ENCODE measurements at regions not wholly inside any gene's neighbourhood (a gene's known extent, or its start where the extent isn't known, plus 50 kb on each side); places are given as distances from the start of the nearest gene placed in this dataset.

DNA sequence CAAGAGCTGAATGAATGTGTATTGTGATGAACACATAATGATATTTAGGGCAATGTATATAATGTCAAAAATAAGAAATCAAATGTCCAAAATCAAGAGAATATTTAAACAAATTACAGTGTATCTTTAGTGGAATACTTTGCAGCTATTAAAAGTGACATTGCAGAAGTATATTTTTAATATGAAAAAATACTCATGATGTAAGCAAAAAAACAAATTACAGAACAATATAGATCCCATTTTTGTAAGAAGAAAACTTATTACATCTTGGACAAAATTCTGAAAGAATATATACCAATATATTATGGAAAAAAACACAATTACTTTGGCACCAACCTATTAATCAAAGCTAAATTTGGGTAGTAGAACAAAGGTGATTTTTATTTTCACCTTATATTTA is 308.2 kb upstream of the NEBL start:
- no peaks in the 10 kb centered on the region for H3K9me3 ChIP-seq
- H3K27me3 ChIP-seq: no peaks in the 10 kb centered on the region
- no peak for TF ChIP-seq POLR2A (IDR thresholded peaks at IDR 0.05)
- TF ChIP-seq, protein P1, sequence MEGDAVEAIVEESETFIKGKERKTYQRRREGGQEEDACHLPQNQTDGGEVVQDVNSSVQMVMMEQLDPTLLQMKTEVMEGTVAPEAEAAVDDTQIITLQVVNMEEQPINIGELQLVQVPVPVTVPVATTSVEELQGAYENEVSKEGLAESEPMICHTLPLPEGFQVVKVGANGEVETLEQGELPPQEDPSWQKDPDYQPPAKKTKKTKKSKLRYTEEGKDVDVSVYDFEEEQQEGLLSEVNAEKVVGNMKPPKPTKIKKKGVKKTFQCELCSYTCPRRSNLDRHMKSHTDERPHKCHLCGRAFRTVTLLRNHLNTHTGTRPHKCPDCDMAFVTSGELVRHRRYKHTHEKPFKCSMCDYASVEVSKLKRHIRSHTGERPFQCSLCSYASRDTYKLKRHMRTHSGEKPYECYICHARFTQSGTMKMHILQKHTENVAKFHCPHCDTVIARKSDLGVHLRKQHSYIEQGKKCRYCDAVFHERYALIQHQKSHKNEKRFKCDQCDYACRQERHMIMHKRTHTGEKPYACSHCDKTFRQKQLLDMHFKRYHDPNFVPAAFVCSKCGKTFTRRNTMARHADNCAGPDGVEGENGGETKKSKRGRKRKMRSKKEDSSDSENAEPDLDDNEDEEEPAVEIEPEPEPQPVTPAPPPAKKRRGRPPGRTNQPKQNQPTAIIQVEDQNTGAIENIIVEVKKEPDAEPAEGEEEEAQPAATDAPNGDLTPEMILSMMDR (IDR thresholded peaks at IDR 0.05): no peak
- H3K4me1 ChIP-seq: no peaks in the 10 kb centered on the region
- DNase-seq: no peak
- H3K36me3 ChIP-seq: no peaks in the 10 kb centered on the region
- no peak overlapping the region for H3K4me3 ChIP-seq
- H3K27ac ChIP-seq: no peak overlapping the region

DNA sequence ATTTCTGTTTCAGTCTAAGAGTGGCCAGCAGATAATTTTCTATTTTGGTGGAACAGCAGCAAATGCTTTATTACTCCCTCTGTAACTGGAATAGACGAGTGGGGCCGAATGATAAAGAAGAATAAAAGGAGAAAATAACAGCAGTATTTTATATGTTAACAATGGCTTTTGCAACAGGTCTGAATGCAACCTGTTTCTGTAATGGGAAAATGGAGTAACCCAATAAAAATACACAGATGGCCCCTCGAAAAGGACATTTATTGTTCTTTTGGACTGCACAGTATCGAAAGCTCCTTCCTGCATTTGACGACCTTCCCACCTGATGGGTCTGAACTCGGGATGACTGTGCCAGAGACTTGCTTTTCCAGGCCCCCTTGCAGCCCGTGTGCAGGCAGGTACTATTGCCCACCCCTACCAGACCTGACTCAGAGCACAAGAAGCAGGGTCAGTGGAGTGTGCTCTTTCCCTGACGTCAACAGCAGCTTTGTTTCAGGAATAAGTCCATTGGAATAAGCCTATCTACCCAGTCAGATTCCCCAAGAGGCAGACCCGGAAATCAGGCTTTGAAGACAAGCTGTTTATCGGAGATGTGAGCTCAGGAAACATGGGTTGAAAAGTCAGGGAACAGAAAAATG is 306.5 kb upstream of the NEBL start:
- Histone ChIP-seq H3K4me1 (no peaks in the 10 kb centered on the region), H3K27ac (no peak overlapping the region), H3K27me3 (no peaks in the 10 kb centered on the region), H3K36me3 (no peaks in the 10 kb centered on the region), H3K9me3 (no peaks in the 10 kb centered on the region), H3K4me3 (no peak overlapping the region)
- DNase-seq: no peak
- TF ChIP-seq, protein P1 (IDR thresholded peaks at IDR 0.05): no peak
- no peak for TF ChIP-seq POLR2A (IDR thresholded peaks at IDR 0.05)

DNA sequence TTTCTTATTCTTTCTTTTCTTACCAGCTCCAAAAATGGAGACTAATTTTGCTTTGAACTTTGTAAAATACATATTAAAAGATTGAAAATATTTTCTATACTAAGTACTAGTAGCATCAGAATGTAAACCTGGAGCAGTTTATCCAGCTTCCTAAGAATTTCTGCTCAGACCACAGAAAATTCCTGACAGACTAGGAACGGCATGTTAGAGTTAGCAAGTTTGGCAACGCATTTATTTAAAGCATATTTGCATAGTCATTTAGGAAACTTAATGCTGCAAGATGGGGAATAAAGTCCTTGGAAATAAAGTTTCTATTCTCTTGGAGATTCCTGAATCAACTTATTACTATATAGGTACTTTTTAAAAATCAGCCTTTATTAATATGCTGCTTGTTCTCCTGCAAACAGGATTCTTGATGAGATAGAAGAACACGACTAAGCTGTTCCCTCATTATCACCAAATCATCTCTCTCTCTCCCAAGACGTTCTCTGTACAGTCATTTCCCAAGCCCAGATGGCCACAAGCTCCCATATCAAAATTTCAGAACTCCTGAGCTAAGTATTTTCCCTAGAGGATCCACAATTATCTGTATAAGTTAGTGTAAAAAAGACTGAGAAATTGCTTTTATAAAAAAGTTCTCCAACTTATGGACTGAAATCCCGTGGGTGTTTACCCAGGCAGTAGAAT is 305.8 kb upstream of the NEBL start:
- no peak for TF ChIP-seq POLR2A (IDR thresholded peaks at IDR 0.05)
- TF ChIP-seq, protein P1 (IDR thresholded peaks at IDR 0.05): no peak

DNA sequence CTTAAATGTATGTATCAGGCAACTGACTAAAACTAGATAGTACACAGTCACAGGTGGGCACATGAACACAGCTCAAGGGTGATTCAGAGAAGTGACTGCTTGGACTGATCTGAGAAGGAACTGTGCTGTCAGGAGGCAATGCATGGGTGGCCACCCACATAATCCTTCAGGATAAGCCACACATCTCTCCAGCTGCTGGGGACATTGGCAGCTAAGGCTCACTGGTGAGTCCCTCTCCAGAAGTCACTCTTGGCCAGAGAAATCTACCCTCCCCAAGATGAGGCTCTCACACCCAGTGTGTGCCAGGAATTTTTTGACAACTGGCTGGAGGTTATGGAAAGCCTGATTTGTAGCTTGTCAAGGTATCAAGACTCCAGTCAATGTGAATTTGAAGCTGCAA is 302.4 kb upstream of the NEBL start:
- no peaks in the 10 kb centered on the region for H3K27me3 ChIP-seq

More for the DNA sequence above, 305.8 kb upstream of the NEBL start:
- no peak overlapping the region for H3K4me3 ChIP-seq
- H3K36me3 ChIP-seq: no peaks in the 10 kb centered on the region
- H3K27ac ChIP-seq: no peak overlapping the region
- DNase-seq: no peak
- peaks cover 0 to 6% (median 0%) of the 10 kb centered on the region in 4 donors for H3K9me3 ChIP-seq
- H3K4me1 ChIP-seq: no peaks in the 10 kb centered on the region
- no peaks in the 10 kb centered on the region for H3K27me3 ChIP-seq

DNA sequence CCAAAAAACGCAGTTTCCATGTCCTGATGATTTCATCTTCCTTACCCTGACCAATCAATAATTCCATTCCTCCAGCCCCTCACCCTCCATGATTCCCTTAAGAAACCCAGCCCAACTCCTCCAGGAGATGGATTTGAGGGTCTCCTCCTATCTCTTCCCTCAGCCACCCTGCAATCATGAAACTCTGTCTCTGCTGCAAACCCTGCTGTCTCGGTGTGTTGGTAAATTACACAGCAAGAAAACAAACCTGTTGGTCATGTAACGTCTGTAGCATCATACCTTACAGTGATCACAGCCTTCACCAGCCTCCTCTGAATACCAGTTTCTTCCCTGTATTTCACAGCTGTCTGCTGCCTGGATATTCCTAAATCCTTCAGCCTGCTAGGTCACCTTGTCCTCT is 300.7 kb upstream of the NEBL start:
- TF ChIP-seq, protein P1 (IDR thresholded peaks at IDR 0.05): no peak
- no peak for TF ChIP-seq POLR2A (IDR thresholded peaks at IDR 0.05)
- Histone ChIP-seq H3K27ac (no peak overlapping the region), H3K36me3 (no peaks in the 10 kb centered on the region), H3K4me1 (no peaks in the 10 kb centered on the region), H3K27me3 (no peaks in the 10 kb centered on the region), H3K4me3 (no peak overlapping the region), H3K9me3 (peaks cover 0 to 10% (median 0%) of the 10 kb centered on the region in 4 donors)
- DNase-seq: no peak

More for the DNA sequence above, 302.4 kb upstream of the NEBL start:
- no peaks in the 10 kb centered on the region for H3K36me3 ChIP-seq
- H3K9me3 ChIP-seq: peaks cover 0 to 10% (median 0%) of the 10 kb centered on the region in 4 donors
- no peak for DNase-seq
- H3K27ac ChIP-seq: no peak overlapping the region
- H3K4me3 ChIP-seq: no peak overlapping the region
- H3K4me1 ChIP-seq: no peaks in the 10 kb centered on the region
- TF ChIP-seq, protein P1 (IDR thresholded peaks at IDR 0.05): no peak
- no peak for TF ChIP-seq POLR2A (IDR thresholded peaks at IDR 0.05)

Measured in Peyer's patch (tissue), 4 donors.